Mesenchymal stem cell (in vitro differentiated cells and primary cell): ENCODE measurements at regions not wholly inside any gene's neighbourhood (a gene's known extent, or its start where the extent isn't known, plus 50 kb on each side); places are given as distances from the start of the nearest gene placed in this dataset.

Source experiments
- DNase-seq: peaks from one replicate; pipeline ENCODE4 v3.0.0-alpha.2; 2013
- H2AFZ ChIP-seq: one replicate; pipeline ENCODE4 v1.6.1; 2013; ENCODE audit warnings: low read depth, mild to moderate bottlenecking, control low read depth, inconsistent platforms, low read length, moderate library complexity
- H2AK5ac ChIP-seq: 2 replicates; pipeline ENCODE4 v1.6.1; 2013; ENCODE audit warnings: low read length, moderate library complexity, mild to moderate bottlenecking, inconsistent platforms; ENCODE audit not compliant: severe bottlenecking
- H2BK120ac ChIP-seq: one replicate; pipeline ENCODE4 v1.6.1; 2013; ENCODE audit warnings: low read depth, mild to moderate bottlenecking, inconsistent platforms, low read length, moderate library complexity
- H2BK12ac ChIP-seq, 2 experiments: one replicate each; pipeline ENCODE4 v1.6.1; 2013; ENCODE audit warnings: inconsistent platforms in 2 of 2, low read length in 2 of 2, mild to moderate bottlenecking in 2 of 2, moderate library complexity in 2 of 2, control low read depth in 1 of 2
- H2BK15ac ChIP-seq: one replicate; pipeline ENCODE4 v1.6.1; 2013; ENCODE audit warnings: mild to moderate bottlenecking, low read depth, inconsistent platforms; ENCODE audit not compliant: poor library complexity, severe bottlenecking
- H2BK5ac ChIP-seq: 2 replicates; pipeline ENCODE4 v1.6.1; 2013; ENCODE audit warnings: low read depth, mild to moderate bottlenecking, low read length, control low read depth, inconsistent platforms; ENCODE audit not compliant: poor library complexity, severe bottlenecking
- H3K14ac ChIP-seq, 2 experiments: one replicate each; pipeline ENCODE4 v1.6.1; 2013; ENCODE audit warnings: inconsistent platforms in 2 of 2, low read length in 2 of 2, control low read depth in 1 of 2, mild to moderate bottlenecking in 1 of 2, moderate library complexity in 1 of 2
- H3K18ac ChIP-seq, 2 experiments: one replicate each; pipeline ENCODE4 v1.6.1; 2013; ENCODE audit warnings: inconsistent platforms in 2 of 2, low read length in 2 of 2, control low read depth in 1 of 2, low read depth in 1 of 2, mild to moderate bottlenecking in 1 of 2
- H3K23ac ChIP-seq, 2 experiments: one replicate each; pipeline ENCODE4 v1.6.1; 2013; ENCODE audit warnings: inconsistent platforms in 2 of 2, low read length in 2 of 2, mild to moderate bottlenecking in 2 of 2, moderate library complexity in 2 of 2, control low read depth in 1 of 2
- H3K27ac ChIP-seq: 2 replicates; pipeline ENCODE4 v1.5.1; 2013; ENCODE audit warnings: mild to moderate bottlenecking, moderate library complexity, low read length, control low read depth, inconsistent platforms; ENCODE audit not compliant: poor library complexity, severe bottlenecking
- H3K27me3 ChIP-seq, 2 experiments: 2 replicates each; pipeline versions ENCODE4 v1.6.1 to v1.7.0; 2013; ENCODE audit warnings: low read length in 2 of 2, mild to moderate bottlenecking in 2 of 2, moderate library complexity in 2 of 2, control low read depth in 1 of 2, inconsistent platforms in 1 of 2; ENCODE audit not compliant: control insufficient read depth in 1 of 2, insufficient read depth in 1 of 2
- H3K36me3 ChIP-seq, 2 experiments: 2 replicates each; pipeline versions ENCODE4 v1.6.1 to v1.7.0; 2013; ENCODE audit warnings: low read length in 2 of 2, control low read depth in 1 of 2, inconsistent platforms in 1 of 2, low read depth in 1 of 2, mild to moderate bottlenecking in 1 of 2; ENCODE audit not compliant: insufficient read depth in 2 of 2, control insufficient read depth in 1 of 2
- H3K4ac ChIP-seq, 2 experiments: one replicate each; pipeline ENCODE4 v1.6.1; 2013; ENCODE audit warnings: inconsistent platforms in 2 of 2, low read length in 2 of 2, mild to moderate bottlenecking in 2 of 2, moderate library complexity in 2 of 2, control low read depth in 1 of 2, low read depth in 1 of 2
- H3K4me1 ChIP-seq: 2 replicates; pipeline ENCODE4 v1.6.1; 2013; ENCODE audit warnings: low read depth, low read length, control low read depth; ENCODE audit not compliant: control insufficient read depth, insufficient read depth
- H3K4me2 ChIP-seq: 2 replicates; pipeline ENCODE4 v1.6.1; 2013; ENCODE audit warnings: low read length, mild to moderate bottlenecking, inconsistent platforms; ENCODE audit not compliant: poor library complexity, severe bottlenecking
- H3K4me3 ChIP-seq, 2 experiments: 2 replicates each; pipeline versions ENCODE4 v1.5.1 to v1.7.0; 2013; ENCODE audit warnings: low read length in 2 of 2, mild to moderate bottlenecking in 2 of 2, control low read depth in 1 of 2, low read depth in 1 of 2; ENCODE audit not compliant: insufficient read depth in 1 of 2
- H3K79me1 ChIP-seq: replicated peaks from 2 replicates; pipeline ENCODE4 v1.6.1; 2013; ENCODE audit warnings: mild to moderate bottlenecking, control low read depth, low read length, inconsistent platforms; ENCODE audit not compliant: poor library complexity, severe bottlenecking
- H3K9ac ChIP-seq: 2 replicates; pipeline ENCODE4 v1.7.0; 2013; ENCODE audit warnings: mild to moderate bottlenecking, low read length, moderate library complexity
- H3K9me3 ChIP-seq: 2 replicates; pipeline ENCODE4 v1.7.0; 2013; ENCODE audit warnings: mild to moderate bottlenecking, low read length; ENCODE audit not compliant: control insufficient read depth
- H4K8ac ChIP-seq: one replicate; pipeline ENCODE4 v1.6.1; 2013; ENCODE audit warnings: inconsistent platforms, mild to moderate bottlenecking, low read length, moderate library complexity
- H4K91ac ChIP-seq: one replicate; pipeline ENCODE4 v1.6.1; 2013; ENCODE audit warnings: mild to moderate bottlenecking, low read length, inconsistent platforms
- WGBS: methylation state at CpG from one replicate; pipeline ENCODE4 v1.1.7; 2013; ENCODE audit warnings: mixed read lengths; 5-methylcytosine and 5-hydroxymethylcytosine counted together

DNA sequence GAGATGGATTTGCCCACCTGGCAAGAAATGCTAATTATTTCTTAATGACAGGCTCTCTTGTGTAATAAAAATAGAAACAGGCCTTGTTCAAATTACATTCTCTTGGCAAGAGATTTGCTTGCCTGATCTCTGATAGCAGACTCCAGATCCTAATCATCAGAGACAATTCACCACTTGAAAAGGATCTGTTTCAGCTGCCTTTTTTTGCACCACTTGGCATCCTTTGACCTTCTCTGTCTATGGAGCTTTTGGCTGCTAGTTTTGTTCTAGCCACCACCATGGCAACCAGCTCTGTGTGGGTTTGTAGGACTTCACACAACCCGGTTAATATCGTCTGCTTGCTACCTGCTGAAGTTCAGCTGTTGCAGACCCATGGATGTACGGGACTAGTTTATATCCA is 241.1 kb upstream of the TLL1 start:
- H3K14ac ChIP-seq = no peak overlapping the region
- no peak overlapping the region for H3K4me2 ChIP-seq
- no peak overlapping the region for H3K4ac ChIP-seq
- H3K27ac ChIP-seq = no peak overlapping the region
- H4K91ac ChIP-seq = no peak overlapping the region
- H4K8ac ChIP-seq = no peak overlapping the region
- no peaks in the 10 kb centered on the region for H3K36me3 ChIP-seq
- no peak overlapping the region for H3K9ac ChIP-seq
- H2BK15ac ChIP-seq = no peak overlapping the region
- no peak overlapping the region for H2BK12ac ChIP-seq
- H2BK5ac ChIP-seq = no peak overlapping the region
- no peak overlapping the region for H3K23ac ChIP-seq
- H2AFZ ChIP-seq = no peak overlapping the region
- H3K4me1 ChIP-seq = no peaks in the 10 kb centered on the region
- H2AK5ac ChIP-seq = no peak overlapping the region
- WGBS = 100% methylated on average over 2 of the region's 3 CpGs
- DNase-seq = no peak
- H3K79me1 ChIP-seq = no peaks in the 10 kb centered on the region
- no peaks in the 10 kb centered on the region for H3K27me3 ChIP-seq
- no peak overlapping the region for H3K4me3 ChIP-seq
- H3K9me3 ChIP-seq = peaks cover 8% of the 10 kb centered on the region
- H3K18ac ChIP-seq = no peak overlapping the region
- H2BK120ac ChIP-seq = no peak overlapping the region

DNA sequence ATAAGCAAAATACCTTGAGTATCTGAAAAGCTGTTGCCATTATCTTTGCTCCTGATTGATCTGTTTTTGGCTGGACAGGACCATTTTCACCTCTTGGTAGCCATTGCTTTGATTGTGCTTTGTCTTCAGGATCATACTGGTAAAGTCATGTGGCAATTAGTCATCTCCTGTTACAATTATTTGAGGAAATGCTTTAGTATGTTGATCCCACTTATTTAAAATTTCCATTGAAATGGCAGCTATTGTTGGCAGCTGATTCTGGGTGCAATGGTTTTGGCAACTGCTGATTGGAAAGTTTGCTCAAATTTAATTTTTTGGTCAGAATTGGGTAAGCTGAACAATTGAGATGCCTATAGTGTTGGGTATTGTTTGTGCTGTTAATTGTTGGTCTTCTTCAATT is 238.3 kb upstream of the TLL1 start:
- Histone ChIP-seq H3K4me3 (no peak overlapping the region), H4K8ac (no peak overlapping the region), H3K9me3 (peaks cover 11% of the 10 kb centered on the region), H2BK15ac (no peak overlapping the region), H3K4ac (no peak overlapping the region), H4K91ac (no peak overlapping the region), H3K4me2 (no peak overlapping the region), H2AK5ac (no peak overlapping the region), H3K9ac (no peak overlapping the region), H3K79me1 (no peaks in the 10 kb centered on the region), H2BK120ac (no peak overlapping the region), H2AFZ (no peak overlapping the region), H3K18ac (no peak overlapping the region), H2BK12ac (no peak overlapping the region), H3K14ac (no peak overlapping the region), H3K36me3 (no peaks in the 10 kb centered on the region), H3K27me3 (no peaks in the 10 kb centered on the region), H2BK5ac (no peak overlapping the region), H3K23ac (no peak overlapping the region), H3K4me1 (no peaks in the 10 kb centered on the region), H3K27ac (no peak overlapping the region)
- no peak for DNase-seq

DNA sequence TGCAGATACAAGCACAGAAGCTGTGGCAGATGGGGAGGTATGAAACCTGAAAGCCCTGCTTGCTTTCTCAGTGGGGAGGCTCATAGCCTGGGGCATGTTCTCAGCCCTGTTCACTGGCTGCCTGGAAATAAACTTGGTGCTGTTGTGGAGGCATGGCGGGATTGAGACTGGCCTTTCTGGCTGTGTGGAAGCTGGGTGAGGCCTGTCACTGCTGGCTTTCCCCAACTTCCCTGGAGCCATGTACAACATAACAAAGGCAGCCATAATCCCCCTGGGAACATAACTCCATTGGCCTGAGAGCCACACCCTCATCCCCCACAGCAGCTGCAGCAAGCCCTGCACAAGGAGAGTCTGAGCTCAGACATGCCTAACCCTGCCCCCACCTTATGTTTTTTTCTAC is 237.7 kb upstream of the TLL1 start:
- Histone ChIP-seq H3K4ac (no peak overlapping the region), H4K91ac (no peak overlapping the region), H3K4me3 (no peak overlapping the region), H3K27me3 (no peaks in the 10 kb centered on the region), H3K9ac (no peak overlapping the region), H4K8ac (no peak overlapping the region), H3K4me2 (no peak overlapping the region), H3K18ac (no peak overlapping the region), H2BK15ac (no peak overlapping the region), H3K9me3 (peaks cover 11% of the 10 kb centered on the region), H2AFZ (no peak overlapping the region), H2AK5ac (no peak overlapping the region), H3K36me3 (no peaks in the 10 kb centered on the region), H3K14ac (no peak overlapping the region), H2BK120ac (no peak overlapping the region), H2BK5ac (no peak overlapping the region), H3K79me1 (no peaks in the 10 kb centered on the region), H3K27ac (no peak overlapping the region), H3K23ac (no peak overlapping the region), H2BK12ac (no peak overlapping the region), H3K4me1 (no peaks in the 10 kb centered on the region)
- DNase-seq = no peak
- WGBS = 92% methylated on average over 1 of the region's 1 CpG

DNA sequence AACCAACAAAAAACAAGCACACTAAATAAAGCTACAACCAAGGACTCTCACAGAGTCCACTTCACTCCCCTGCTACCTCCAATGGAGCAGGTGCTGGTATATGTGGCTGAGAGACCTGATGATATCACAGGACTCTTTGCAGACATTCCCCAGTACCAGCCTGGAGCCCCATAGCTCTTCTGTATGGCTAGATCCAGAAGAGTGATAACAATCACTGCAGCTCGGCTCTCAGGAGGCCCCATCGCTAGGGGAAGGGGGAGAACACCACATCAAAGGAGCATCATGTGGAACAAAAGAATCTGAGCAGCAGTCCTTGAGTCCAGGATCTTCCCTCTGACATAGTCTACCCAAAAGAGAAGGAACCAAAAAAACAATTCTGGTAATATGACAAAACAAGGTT is 237.1 kb upstream of the TLL1 start:
- Histone ChIP-seq H4K8ac (no peak overlapping the region), H2AK5ac (no peak overlapping the region), H3K4me1 (no peaks in the 10 kb centered on the region), H3K36me3 (no peaks in the 10 kb centered on the region), H2BK120ac (no peak overlapping the region), H3K4ac (no peak overlapping the region), H2BK5ac (no peak overlapping the region), H3K79me1 (no peaks in the 10 kb centered on the region), H2AFZ (no peak overlapping the region), H3K18ac (no peak overlapping the region), H3K9ac (no peak overlapping the region), H3K9me3 (peaks cover 11% of the 10 kb centered on the region), H2BK12ac (no peak overlapping the region), H3K4me2 (no peak overlapping the region), H3K27me3 (no peaks in the 10 kb centered on the region), H3K14ac (no peak overlapping the region), H2BK15ac (no peak overlapping the region), H3K4me3 (no peak overlapping the region), H3K27ac (no peak overlapping the region), H3K23ac (no peak overlapping the region), H4K91ac (no peak overlapping the region)
- WGBS = 78% methylated on average over 2 of the region's 2 CpGs
- DNase-seq = no peak
